ENCODE measurements at regions not wholly inside any gene's neighbourhood (a gene's known extent, or its start where the extent isn't known, plus 50 kb on each side); places are given as distances from the start of the nearest gene placed in this dataset.

DNA sequence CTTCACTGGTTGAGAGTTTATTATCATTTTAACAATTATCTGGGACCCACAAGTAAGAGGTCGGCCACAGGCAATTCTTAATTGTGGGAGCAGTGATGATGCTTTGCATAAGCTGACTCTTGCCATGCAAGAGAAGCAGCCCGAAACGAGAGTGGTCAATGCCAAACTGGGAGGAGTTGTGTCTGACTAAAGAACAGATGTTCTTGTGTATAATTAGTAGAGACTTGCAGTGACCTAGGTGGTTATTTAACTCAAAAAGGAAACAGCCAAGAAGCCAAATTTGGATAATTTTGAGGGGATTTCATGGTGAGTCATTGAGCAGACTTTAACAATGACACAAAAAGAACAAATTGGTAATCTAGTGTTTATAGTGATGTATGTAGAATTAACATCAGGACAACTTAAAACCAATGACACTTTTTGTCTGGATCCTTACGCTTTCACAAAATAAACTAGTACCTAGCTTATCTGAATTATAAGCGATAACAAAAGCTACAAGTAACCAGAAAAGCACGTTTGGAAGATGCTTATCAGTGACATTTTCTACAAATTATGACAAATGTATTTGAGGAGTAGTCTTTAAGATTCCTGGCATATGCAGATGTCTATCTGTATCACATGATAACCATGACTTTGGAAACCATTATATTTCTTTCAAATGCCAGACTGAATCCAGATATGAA is 184.7 kb upstream of the DLGAP1 start:
- H3K27ac ChIP-seq (ENCODE audit: low read depth in 1 of 2, low read length in 2 of 2), result no peak overlapping the region
- no peaks in the 10 kb centered on the region for H3K4me1 ChIP-seq (ENCODE audit: control insufficient read depth in 1 of 2, insufficient read depth in 2 of 2, low read length in 2 of 2)
- ATAC-seq (ENCODE audit: low FRiP score) (no peak), DNase-seq (no peak)
- H3K4me3 ChIP-seq (ENCODE audit: low read length in 2 of 2), result no peak overlapping the region
- H3K36me3 ChIP-seq (ENCODE audit: control insufficient read depth in 1 of 2, insufficient read depth in 2 of 2, low read length in 1 of 2), result no peaks in the 10 kb centered on the region
- intact Hi-C loops (cut with DNase I), result no loop called here
- 16 to 19% methylated on average over 6 of the region's 6 CpGs for WGBS, 2 donors
- no peaks in the 10 kb centered on the region for H3K9me3 ChIP-seq (ENCODE audit: control insufficient read depth, low read length)
- no peaks in the 10 kb centered on the region for H3K27me3 ChIP-seq (ENCODE audit: control insufficient read depth in 1 of 2, insufficient read depth in 2 of 2, low read length in 1 of 2)

DNA sequence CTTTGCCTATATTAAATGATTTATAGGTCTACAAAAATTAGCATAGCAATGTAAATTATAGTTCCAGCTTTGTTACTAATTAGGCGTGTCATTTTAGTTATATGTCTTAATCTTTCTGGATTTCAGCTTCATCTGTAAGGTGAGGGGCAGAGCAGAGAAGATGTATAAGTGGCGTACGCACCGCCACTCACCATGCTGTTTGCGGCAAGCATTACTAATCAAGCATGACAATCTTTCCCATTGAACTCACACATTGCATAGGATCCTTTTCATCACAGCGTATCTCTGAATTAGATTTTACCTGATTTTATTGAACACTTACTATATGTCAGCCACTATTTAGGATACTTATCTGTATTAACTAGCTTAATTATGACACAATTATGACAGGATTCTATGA is 183.6 kb upstream of the DLGAP1 start:
- no peak overlapping the region for H3K4me3 ChIP-seq (ENCODE audit: low read length in 2 of 2)
- no peaks in the 10 kb centered on the region for H3K4me1 ChIP-seq (ENCODE audit: control insufficient read depth in 1 of 2, insufficient read depth in 2 of 2, low read length in 2 of 2)
- ATAC-seq (ENCODE audit: low FRiP score) (no peak), DNase-seq (no peak)
- H3K27ac ChIP-seq (ENCODE audit: low read depth in 1 of 2, low read length in 2 of 2), result no peak overlapping the region
- H3K36me3 ChIP-seq (ENCODE audit: control insufficient read depth in 1 of 2, insufficient read depth in 2 of 2, low read length in 1 of 2), result no peaks in the 10 kb centered on the region
- H3K9me3 ChIP-seq (ENCODE audit: control insufficient read depth, low read length), result no peaks in the 10 kb centered on the region
- no peaks in the 10 kb centered on the region for H3K27me3 ChIP-seq (ENCODE audit: control insufficient read depth in 1 of 2, insufficient read depth in 2 of 2, low read length in 1 of 2)
- intact Hi-C loops (cut with DNase I), result no loop called here
- 86 to 97% methylated on average over 6 of the region's 6 CpGs for WGBS, 2 donors

DNA sequence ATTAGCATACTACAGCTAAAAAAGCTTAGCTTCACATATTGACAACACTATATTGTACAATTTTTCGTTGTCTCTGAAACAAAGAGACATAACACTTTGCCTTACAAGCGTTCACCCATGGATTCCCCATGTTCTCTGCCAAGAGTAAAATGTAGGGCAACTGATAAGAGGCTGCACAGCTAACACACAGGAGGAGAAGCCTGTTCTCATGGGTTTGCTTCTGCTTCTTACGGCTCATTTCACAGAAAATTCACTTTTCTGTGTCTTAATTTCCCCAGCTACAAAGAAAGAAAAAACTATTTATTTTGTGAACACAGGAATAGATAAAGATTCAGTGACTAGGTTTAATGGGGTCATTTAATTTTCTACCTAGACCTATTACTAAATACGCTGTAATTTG is 182.8 kb upstream of the DLGAP1 start:
- no peak overlapping the region for H3K4me3 ChIP-seq (ENCODE audit: low read length in 2 of 2)
- no peak overlapping the region for H3K27ac ChIP-seq (ENCODE audit: low read depth in 1 of 2, low read length in 2 of 2)
- H3K9me3 ChIP-seq (ENCODE audit: control insufficient read depth, low read length), result no peaks in the 10 kb centered on the region
- DNase-seq (no peak), ATAC-seq (ENCODE audit: low FRiP score) (no peak)
- 70 to 82% methylated on average over 4 of the region's 4 CpGs for WGBS, 2 donors
- intact Hi-C loops (cut with DNase I), result no loop called here
- no peaks in the 10 kb centered on the region for H3K4me1 ChIP-seq (ENCODE audit: control insufficient read depth in 1 of 2, insufficient read depth in 2 of 2, low read length in 2 of 2)
- H3K36me3 ChIP-seq (ENCODE audit: control insufficient read depth in 1 of 2, insufficient read depth in 2 of 2, low read length in 1 of 2), result no peaks in the 10 kb centered on the region
- H3K27me3 ChIP-seq (ENCODE audit: control insufficient read depth in 1 of 2, insufficient read depth in 2 of 2, low read length in 1 of 2), result peaks cover 0 to under 1% of the 10 kb centered on the region in 2 donors

DNA sequence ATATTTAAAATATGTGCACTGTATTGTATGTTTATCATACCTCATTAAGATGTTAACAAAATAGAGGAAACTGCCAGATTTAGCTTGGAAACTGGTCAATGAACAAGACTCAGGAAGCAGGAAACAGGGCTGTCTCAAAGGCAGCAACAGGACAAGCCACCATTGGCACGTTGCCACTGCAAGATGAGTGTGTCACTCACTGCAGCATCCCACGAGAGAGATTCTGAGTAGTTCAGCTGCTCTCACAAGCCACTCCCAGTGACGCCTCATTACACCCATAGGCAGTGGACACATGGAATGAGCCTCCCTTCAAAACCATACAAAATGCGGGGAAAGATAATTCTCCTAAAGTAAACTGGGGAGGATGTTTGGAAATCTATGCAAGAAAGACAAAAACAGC is 181.9 kb upstream of the DLGAP1 start:
- no peaks in the 10 kb centered on the region for H3K4me1 ChIP-seq (ENCODE audit: control insufficient read depth in 1 of 2, insufficient read depth in 2 of 2, low read length in 2 of 2)
- 40 to 45% methylated on average over 4 of the region's 4 CpGs for WGBS, 2 donors
- no peaks in the 10 kb centered on the region for H3K9me3 ChIP-seq (ENCODE audit: control insufficient read depth, low read length)
- no peaks in the 10 kb centered on the region for H3K36me3 ChIP-seq (ENCODE audit: control insufficient read depth in 1 of 2, insufficient read depth in 2 of 2, low read length in 1 of 2)
- DNase-seq (no peak), ATAC-seq (ENCODE audit: low FRiP score) (no peak)
- H3K4me3 ChIP-seq (ENCODE audit: low read length in 2 of 2), result no peak overlapping the region
- intact Hi-C loops (cut with DNase I), result no loop called here
- H3K27ac ChIP-seq (ENCODE audit: low read depth in 1 of 2, low read length in 2 of 2), result no peak overlapping the region
- peaks cover 0 to 1% of the 10 kb centered on the region in 2 donors for H3K27me3 ChIP-seq (ENCODE audit: control insufficient read depth in 1 of 2, insufficient read depth in 2 of 2, low read length in 1 of 2)

- H3K9me3 ChIP-seq (ENCODE audit: control insufficient read depth, low read length), result peaks cover 1% of the 10 kb centered on the region
- WGBS, 2 donors, result 88 to 91% methylated on average over 6 of the region's 6 CpGs
- peaks cover 0 to 1% of the 10 kb centered on the region in 2 donors for H3K27me3 ChIP-seq (ENCODE audit: control insufficient read depth in 1 of 2, insufficient read depth in 2 of 2, low read length in 1 of 2)
- no peaks in the 10 kb centered on the region for H3K36me3 ChIP-seq (ENCODE audit: control insufficient read depth in 1 of 2, insufficient read depth in 2 of 2, low read length in 1 of 2)
- ATAC-seq (ENCODE audit: low FRiP score) (no peak), DNase-seq (no peak)
- H3K27ac ChIP-seq (ENCODE audit: low read depth in 1 of 2, low read length in 2 of 2), result no peak overlapping the region
- intact Hi-C loops (cut with DNase I), result loop anchor here in 1 of 2 donors (1.0 kb wide), 1 partner anchor 15 kb away; no protein-coding TSS in a partner anchor
- H3K4me1 ChIP-seq (ENCODE audit: control insufficient read depth in 1 of 2, insufficient read depth in 2 of 2, low read length in 2 of 2), result no peaks in the 10 kb centered on the region
- H3K4me3 ChIP-seq (ENCODE audit: low read length in 2 of 2), result no peak overlapping the region
Observed at GRCh38 chr18:4631239-4631638, 176.1 kb upstream of the DLGAP1 start.

GRCh38 chr18:4605212-4605611 is 150.1 kb upstream of the DLGAP1 start:
- Histone ChIP-seq H3K36me3 (ENCODE audit: control insufficient read depth in 1 of 2, insufficient read depth in 2 of 2, low read length in 1 of 2) (no peaks in the 10 kb centered on the region), H3K4me3 (ENCODE audit: low read length in 2 of 2) (no peak overlapping the region), H3K9me3 (ENCODE audit: control insufficient read depth, low read length) (no peaks in the 10 kb centered on the region), H3K27me3 (ENCODE audit: control insufficient read depth in 1 of 2, insufficient read depth in 2 of 2, low read length in 1 of 2) (no peaks in the 10 kb centered on the region), H3K4me1 (ENCODE audit: control insufficient read depth in 1 of 2, insufficient read depth in 2 of 2, low read length in 2 of 2) (no peaks in the 10 kb centered on the region), H3K27ac (ENCODE audit: low read depth in 1 of 2, low read length in 2 of 2) (no peak overlapping the region)
- DNase-seq, result no peak
- 27 to 36% methylated on average over 3 of the region's 3 CpGs for whole genome bisulfite sequencing, 2 donors
- ATAC-seq (ENCODE audit: low FRiP score), result no peak
- intact Hi-C loops (cut with DNase I), result no loop called here

DNA sequence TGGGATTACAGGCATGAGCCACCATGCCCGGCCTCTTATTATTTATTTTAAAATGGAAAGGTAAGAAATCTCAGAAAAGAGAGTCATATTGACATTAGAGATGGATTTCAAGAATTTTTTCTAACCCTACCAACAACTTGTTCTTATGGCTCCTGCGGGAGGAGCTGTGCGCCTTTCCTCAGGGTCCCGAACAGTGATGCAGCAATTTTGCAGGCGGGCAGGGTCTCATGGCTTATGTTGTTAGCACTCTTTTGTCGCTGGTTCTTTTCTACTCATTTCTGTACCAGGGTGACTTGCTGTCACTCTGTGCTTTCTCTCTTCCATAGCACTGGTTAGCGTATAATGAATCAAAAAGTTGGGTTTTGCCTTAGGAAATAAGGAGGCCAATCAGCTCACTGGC is 148.8 kb upstream of the DLGAP1 start:
- no peaks in the 10 kb centered on the region for H3K4me1 ChIP-seq (ENCODE audit: control insufficient read depth in 1 of 2, insufficient read depth in 2 of 2, low read length in 2 of 2)
- intact Hi-C loops (cut with DNase I), result no loop called here
- DNase-seq (no peak), ATAC-seq (ENCODE audit: low FRiP score) (no peak)
- H3K9me3 ChIP-seq (ENCODE audit: control insufficient read depth, low read length), result no peaks in the 10 kb centered on the region
- H3K4me3 ChIP-seq (ENCODE audit: low read length in 2 of 2), result no peak overlapping the region
- H3K27ac ChIP-seq (ENCODE audit: low read depth in 1 of 2, low read length in 2 of 2), result no peak overlapping the region
- WGBS, 2 donors, result 86 to 88% methylated on average over 7 of the region's 7 CpGs
- H3K36me3 ChIP-seq (ENCODE audit: control insufficient read depth in 1 of 2, insufficient read depth in 2 of 2, low read length in 1 of 2), result no peaks in the 10 kb centered on the region
- H3K27me3 ChIP-seq (ENCODE audit: control insufficient read depth in 1 of 2, insufficient read depth in 2 of 2, low read length in 1 of 2), result no peaks in the 10 kb centered on the region

DNA sequence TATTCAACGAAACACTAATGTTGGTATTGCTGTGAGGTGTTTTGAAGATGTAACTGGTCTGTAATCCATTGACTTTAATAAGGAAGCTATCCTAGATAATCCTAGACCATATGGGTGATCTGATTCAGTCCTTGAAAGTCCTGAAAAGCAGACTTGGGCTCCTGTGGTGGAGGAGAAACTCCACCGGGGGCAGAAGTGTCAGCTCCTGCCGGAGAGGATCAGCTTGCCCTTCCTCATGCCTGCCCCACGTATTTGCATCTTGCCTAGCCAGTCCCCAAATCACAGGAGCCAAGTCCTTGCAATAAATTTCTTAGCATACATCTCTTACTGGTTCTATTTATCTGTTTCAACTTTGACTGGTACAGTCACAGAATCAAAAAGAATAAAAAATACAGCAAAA is 144.2 kb upstream of the DLGAP1 start:
- no peak overlapping the region for H3K27ac ChIP-seq (ENCODE audit: low read depth in 1 of 2, low read length in 2 of 2)
- no peaks in the 10 kb centered on the region for H3K36me3 ChIP-seq (ENCODE audit: control insufficient read depth in 1 of 2, insufficient read depth in 2 of 2, low read length in 1 of 2)
- no peak overlapping the region for H3K4me3 ChIP-seq (ENCODE audit: low read length in 2 of 2)
- WGBS, 2 donors, result 61 to 65% methylated on average over 4 of the region's 4 CpGs
- ATAC-seq (ENCODE audit: low FRiP score) (no peak), DNase-seq (no peak)
- intact Hi-C loops (cut with DNase I), result no loop called here
- H3K9me3 ChIP-seq (ENCODE audit: control insufficient read depth, low read length), result no peaks in the 10 kb centered on the region
- H3K4me1 ChIP-seq (ENCODE audit: control insufficient read depth in 1 of 2, insufficient read depth in 2 of 2, low read length in 2 of 2), result no peaks in the 10 kb centered on the region
- no peaks in the 10 kb centered on the region for H3K27me3 ChIP-seq (ENCODE audit: control insufficient read depth in 1 of 2, insufficient read depth in 2 of 2, low read length in 1 of 2)

DNA sequence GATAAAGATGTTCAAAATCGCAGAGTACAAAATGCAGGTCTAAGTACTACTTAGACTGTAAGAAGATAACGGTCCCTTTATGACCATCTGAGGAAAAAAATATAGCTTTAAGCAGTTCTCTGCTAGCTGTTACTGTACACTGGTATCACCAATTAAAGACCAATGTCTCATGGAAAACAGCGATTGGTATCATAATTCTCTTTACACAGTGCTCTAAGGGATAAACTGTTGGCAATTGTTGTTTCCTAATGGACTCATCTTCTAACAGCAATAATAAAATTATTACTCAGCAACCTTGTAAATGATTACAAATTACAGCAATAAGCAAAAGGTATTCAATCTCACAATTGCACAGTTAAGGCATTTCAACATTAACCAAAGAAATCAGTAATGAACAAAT is 142.2 kb upstream of the DLGAP1 start:
- ATAC-seq (ENCODE audit: low FRiP score), result no peak
- Histone ChIP-seq H3K27me3 (ENCODE audit: control insufficient read depth in 1 of 2, insufficient read depth in 2 of 2, low read length in 1 of 2) (no peaks in the 10 kb centered on the region), H3K27ac (ENCODE audit: low read depth in 1 of 2, low read length in 2 of 2) (no peak overlapping the region), H3K4me3 (ENCODE audit: low read length in 2 of 2) (no peak overlapping the region), H3K4me1 (ENCODE audit: control insufficient read depth in 1 of 2, insufficient read depth in 2 of 2, low read length in 2 of 2) (no peaks in the 10 kb centered on the region), H3K9me3 (ENCODE audit: control insufficient read depth, low read length) (no peaks in the 10 kb centered on the region), H3K36me3 (ENCODE audit: control insufficient read depth in 1 of 2, insufficient read depth in 2 of 2, low read length in 1 of 2) (no peaks in the 10 kb centered on the region)
- DNase-seq, result no peak
- whole genome bisulfite sequencing, 2 donors, result 87 to 91% methylated on average over 3 of the region's 3 CpGs
- intact Hi-C loops (cut with DNase I), result no loop called here

Data from aorta (tissue), 5 donors.